K562 (cell line): ENCODE measurements at regions not wholly inside any gene's neighbourhood (a gene's known extent, or its start where the extent isn't known, plus 50 kb on each side); places are given as distances from the start of the nearest gene placed in this dataset.

Source experiments
- ATAC-seq: fragments of 200-7000 bp; cut with Tn5 transposase; 3 replicates; pipeline ENCODE4 v1.9.1; 2020; ENCODE audit warnings: moderate library complexity
- BruUV-seq: library from RNA; stranded (reverse); fragments of 400-500 nt; replicated peaks from 2 replicates; lab custom pipeline; 2021; lab: Mats Ljungman, UMichigan
- CTCF ChIA-PET: fragments of 300-600 bp; formaldehyde crosslinking; extraction: SDS; loops from one replicate; lab custom pipeline; 2021; ENCODE audit warnings: low intra/inter-chr PET ratio; lab: Yijun Ruan, JAX
- POLR2A ChIA-PET: fragments of 300-600, 350-650 bp; sonication (Branson Sonifier 250); formaldehyde crosslinking; extraction: SDS; loops from one replicate; lab custom pipeline; 2021; ENCODE audit warnings: antibody characterized with exemption, inconsistent platforms; lab: Yijun Ruan, JAX
- DNase-seq, 4 experiments: peaks; one replicate each; pipeline versions ENCODE4 v3.0.0 to v3.0.0-alpha.2; 2011 to 2018; ENCODE audit warnings: low spot score in 3 of 4, mixed read lengths in 3 of 4; ENCODE audit errors: extremely low read depth in 1 of 4
- FAIRE-seq: peaks from 2 replicates; lab custom pipeline; 2011; peaks lifted over from hg19 to GRCh38; lab: Jason Lieb, UNC
- H2AFZ ChIP-seq: 2 replicates; pipeline ENCODE4 v1.6.0; 2011; ENCODE audit warnings: low read depth, low read length, control low read depth, inconsistent platforms
- H3K27ac ChIP-seq: fragments of 200-600 bp; 3 replicates; pipeline ENCODE4 v1.8.0; 2011; ENCODE audit warnings: low read depth, mild to moderate bottlenecking, control low read depth, inconsistent platforms, low read length, moderate library complexity, mixed read lengths; ENCODE audit errors: extremely low read depth
- H3K27me3 ChIP-seq, 2 experiments: fragments of 300-600 bp in 1 of 2; 2 replicates in 1 of 2; 3 replicates in 1 of 2; pipeline versions ENCODE4 v1.6.0 to v1.8.0; 2011; ENCODE audit warnings: inconsistent platforms in 2 of 2, low read length in 2 of 2, mild to moderate bottlenecking in 1 of 2, mixed read lengths in 1 of 2, moderate library complexity in 1 of 2; ENCODE audit not compliant: control insufficient read depth in 2 of 2, insufficient read depth in 2 of 2
- H3K36me3 ChIP-seq: fragments of 300-600 bp; 3 replicates; pipeline ENCODE4 v1.8.0; 2011; ENCODE audit warnings: mild to moderate bottlenecking, low read length, inconsistent platforms; ENCODE audit not compliant: control insufficient read depth, insufficient read depth
- H3K4me1 ChIP-seq, 2 experiments: fragments of 200-600 bp in 1 of 2; replicated peaks in 1 of 2; 2 replicates in 1 of 2; 3 replicates in 1 of 2; pipeline versions ENCODE4 v1.5.1 to v1.8.0; 2011; ENCODE audit warnings: inconsistent platforms in 2 of 2, low read length in 2 of 2, mild to moderate bottlenecking in 1 of 2, mixed read lengths in 1 of 2, moderate library complexity in 1 of 2; ENCODE audit not compliant: control insufficient read depth in 2 of 2, insufficient read depth in 2 of 2
- H3K4me2 ChIP-seq: 2 replicates; pipeline ENCODE4 v1.6.1; 2011; ENCODE audit warnings: low read length, control low read depth, inconsistent platforms, mixed read lengths; ENCODE audit not compliant: insufficient read depth
- H3K4me3 ChIP-seq: fragments of 200-600 bp; sonication (generic), shearing (Covaris generic); 2 replicates; pipeline ENCODE4 v1.5.1; 2016; ENCODE audit warnings: control low read depth, inconsistent platforms
- H3K79me2 ChIP-seq: fragments of 200-600 bp; 3 replicates; pipeline ENCODE4 v1.8.0; 2011; ENCODE audit warnings: low read length, inconsistent platforms; ENCODE audit not compliant: control insufficient read depth, insufficient read depth
- H3K9ac ChIP-seq, 2 experiments: 2 replicates each; pipeline versions ENCODE4 v1.6.0 to v1.6.1; 2011; ENCODE audit warnings: low read depth in 2 of 2, low read length in 2 of 2, control low read depth in 1 of 2, inconsistent platforms in 1 of 2, mild to moderate bottlenecking in 1 of 2, mixed read lengths in 1 of 2; ENCODE audit not compliant: insufficient read depth in 1 of 2
- H3K9me1 ChIP-seq: one replicate; pipeline ENCODE4 v1.6.0; 2011; ENCODE audit warnings: inconsistent platforms, mild to moderate bottlenecking, low read length, moderate library complexity; ENCODE audit not compliant: control insufficient read depth, insufficient read depth
- H3K9me3 ChIP-seq: replicated peaks from 2 replicates; pipeline ENCODE4 v1.5.1; 2011; ENCODE audit warnings: low read depth, low read length, inconsistent platforms; ENCODE audit not compliant: control insufficient read depth, insufficient read depth
- H4K20me1 ChIP-seq: replicated peaks from 2 replicates; pipeline ENCODE4 v1.6.1; 2011; ENCODE audit warnings: low read length, inconsistent platforms, mixed read lengths; ENCODE audit not compliant: control insufficient read depth, insufficient read depth
- CXXC5 ChIP-seq: fragments of 250-450 bp; sonication (Bioruptor Pico); IDR thresholded peaks from 2 replicates; pipeline ENCODE4 v1.8.0; 2022; ENCODE audit warnings: inconsistent platforms, mild to moderate bottlenecking, moderate library complexity
- DDX20 ChIP-seq: fragments of 450-650 bp; IDR thresholded peaks from 2 replicates; pipeline ENCODE4 v1.6.1; 2016; ENCODE audit warnings: missing genetic modification characterization, low read depth, mild to moderate bottlenecking, missing compliant biosample characterization, moderate library complexity
- ESRRB ChIP-seq: fragments of 250-450 bp; sonication (Bioruptor Pico); IDR thresholded peaks from 2 replicates; pipeline ENCODE4 v1.5.0; 2020; ENCODE audit warnings: mild to moderate bottlenecking, moderate library complexity, borderline replicate concordance
- LEF1 ChIP-seq: fragments of 450-650 bp; IDR thresholded peaks from 2 replicates; pipeline ENCODE4 v1.6.1; 2016; ENCODE audit warnings: mild to moderate bottlenecking
- NCOA1 ChIP-seq: fragments of 450-650 bp; IDR thresholded peaks from 2 replicates; pipeline ENCODE4 v1.6.1; 2016; ENCODE audit warnings: low read depth
- TBP ChIP-seq: optimal IDR thresholded peaks from 2 replicates; pipeline ENCODE3; 2011; ENCODE audit warnings: low read depth, low read length, improper control_type of control experiment
- THRB ChIP-seq: fragments of 450-650 bp; formaldehyde crosslinking; conservative IDR thresholded peaks from 2 replicates; pipeline ENCODE4 v1.4.0; 2022; ENCODE audit warnings: mild to moderate bottlenecking, missing genetic modification characterization
- ZNF280B ChIP-seq: fragments of 250-450 bp; sonication (Bioruptor Pico); IDR thresholded peaks from 2 replicates; pipeline ENCODE4 v1.5.1; 2021; ENCODE audit warnings: mild to moderate bottlenecking
- WGBS: fragments of 100-300 bp; shearing (Covaris generic); methylation state at CpG from one replicate; pipeline ENCODE4 v1.1.6; 2016; ENCODE audit warnings: low coverage, mixed read lengths; ENCODE audit not compliant: insufficient coverage; ENCODE audit errors: missing lambda C conversion rate; 5-methylcytosine and 5-hydroxymethylcytosine counted together
- in situ Hi-C: fragments of 300-500 bp; cut with MboI; formaldehyde crosslinking; loops from 4 replicates; pipeline ENCODE4 v1.15.0; 2018; ENCODE audit warnings: inconsistent platforms, mixed read lengths
- intact Hi-C: fragments of 100-400 bp; cut with micrococcal nuclease; formaldehyde crosslinking; loops from 2 replicates; pipeline ENCODE4 v1.14.2; 2022
- TF ChIP-seq, protein P1 (sequence below): fragments of 450-650 bp; IDR thresholded peaks from 2 replicates; pipeline ENCODE4 v1.6.1; 2016
- TF ChIP-seq, protein P2 (sequence below), 2 experiments: IDR thresholded peaks in 1 of 2; conservative IDR thresholded peaks in 1 of 2; 2 replicates each; pipeline ENCODE4 v1.6.1; 2016; ENCODE audit warnings: low read depth in 2 of 2, mild to moderate bottlenecking in 1 of 2, missing compliant biosample characterization in 1 of 2, missing genetic modification characterization in 1 of 2, moderate library complexity in 1 of 2
- TF ChIP-seq, protein P3 (sequence below): IDR thresholded peaks from 2 replicates; pipeline ENCODE4 v1.6.1; 2016; ENCODE audit warnings: missing genetic modification characterization, missing compliant biosample characterization

GRCh38 chr2:103174711-103175110 lies 412.9 kb downstream of the TMEM182 start (continued):
- TF ChIP-seq, protein P1, sequence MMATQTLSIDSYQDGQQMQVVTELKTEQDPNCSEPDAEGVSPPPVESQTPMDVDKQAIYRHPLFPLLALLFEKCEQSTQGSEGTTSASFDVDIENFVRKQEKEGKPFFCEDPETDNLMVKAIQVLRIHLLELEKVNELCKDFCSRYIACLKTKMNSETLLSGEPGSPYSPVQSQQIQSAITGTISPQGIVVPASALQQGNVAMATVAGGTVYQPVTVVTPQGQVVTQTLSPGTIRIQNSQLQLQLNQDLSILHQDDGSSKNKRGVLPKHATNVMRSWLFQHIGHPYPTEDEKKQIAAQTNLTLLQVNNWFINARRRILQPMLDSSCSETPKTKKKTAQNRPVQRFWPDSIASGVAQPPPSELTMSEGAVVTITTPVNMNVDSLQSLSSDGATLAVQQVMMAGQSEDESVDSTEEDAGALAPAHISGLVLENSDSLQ, result no peak
- TF ChIP-seq DDX20 (tag), result no peak
- TF ChIP-seq ZNF280B, result no peak
- no peak for TF ChIP-seq NCOA1

DNA sequence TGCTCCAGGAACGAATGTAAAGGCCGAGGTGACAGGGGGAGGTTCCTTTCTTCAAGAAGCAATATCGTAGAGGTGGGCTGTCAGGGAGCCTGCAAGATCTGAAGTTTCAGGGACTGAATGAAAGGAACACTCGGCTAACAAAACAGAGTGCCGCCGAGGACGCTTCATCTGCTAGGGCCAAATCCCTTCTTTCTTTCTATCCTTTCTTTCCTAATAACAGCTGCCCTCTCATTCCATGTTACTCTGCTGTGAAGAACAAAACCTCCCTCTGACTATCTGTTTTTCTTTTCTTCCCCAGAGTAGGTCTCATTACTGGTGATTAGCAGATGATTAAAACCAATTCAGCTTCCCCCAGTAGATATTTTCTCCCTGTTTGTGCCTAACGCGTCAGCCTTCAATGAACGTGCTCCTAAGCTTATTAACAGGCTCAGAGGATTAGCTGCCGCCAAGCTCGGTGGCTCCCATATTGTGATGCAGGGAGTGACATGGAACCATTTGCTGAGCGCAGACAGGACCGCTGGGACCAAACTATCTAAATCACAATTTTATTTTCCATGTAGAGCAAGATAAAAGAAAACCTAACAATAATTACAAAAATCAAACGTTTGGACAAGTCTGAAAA lies 414.6 kb downstream of the TMEM182 start:
- no peaks in the 10 kb centered on the region for H3K79me2 ChIP-seq
- in situ Hi-C loops (no loop called here), intact Hi-C loops (no loop called here)
- ChIA-PET CTCF (no interaction called here), POLR2A (no interaction called here)
- H3K9me1 ChIP-seq, result no peaks in the 10 kb centered on the region
- H3K27me3 ChIP-seq, result no peaks in the 10 kb centered on the region
- BruUV-seq, result no TSS peak
- no peaks in the 10 kb centered on the region for H3K9me3 ChIP-seq
- H3K9ac ChIP-seq, result no peak overlapping the region
- no peak overlapping the region for H2AFZ ChIP-seq
- no peak overlapping the region for H3K4me2 ChIP-seq
- no peak overlapping the region for H3K4me3 ChIP-seq
- DNase-seq (no peak), FAIRE-seq (no peak), ATAC-seq (no peak)
- no peaks in the 10 kb centered on the region for H4K20me1 ChIP-seq
- H3K27ac ChIP-seq, result no peak overlapping the region
- no peaks in the 10 kb centered on the region for H3K36me3 ChIP-seq
- no peaks in the 10 kb centered on the region for H3K4me1 ChIP-seq
- WGBS, result 1% methylated on average over 15 of the region's 15 CpGs
- TF ChIP-seq LEF1, result no peak
- TF ChIP-seq, protein P2, sequence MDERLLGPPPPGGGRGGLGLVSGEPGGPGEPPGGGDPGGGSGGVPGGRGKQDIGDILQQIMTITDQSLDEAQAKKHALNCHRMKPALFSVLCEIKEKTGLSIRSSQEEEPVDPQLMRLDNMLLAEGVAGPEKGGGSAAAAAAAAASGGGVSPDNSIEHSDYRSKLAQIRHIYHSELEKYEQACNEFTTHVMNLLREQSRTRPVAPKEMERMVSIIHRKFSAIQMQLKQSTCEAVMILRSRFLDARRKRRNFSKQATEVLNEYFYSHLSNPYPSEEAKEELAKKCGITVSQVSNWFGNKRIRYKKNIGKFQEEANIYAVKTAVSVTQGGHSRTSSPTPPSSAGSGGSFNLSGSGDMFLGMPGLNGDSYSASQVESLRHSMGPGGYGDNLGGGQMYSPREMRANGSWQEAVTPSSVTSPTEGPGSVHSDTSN (CRISPR knock-in tag; IDR thresholded peaks at IDR 0.05; ENCODE audit: low read depth), result no peak
- TF ChIP-seq, protein P2 (tag; conservative IDR thresholded peaks at IDR 0.05; ENCODE audit: low read depth), result no peak
- no peak for TF ChIP-seq ESRRB (CRISPR knock-in tag)
- no peak for TF ChIP-seq CXXC5 (CRISPR knock-in tag)
- TF ChIP-seq, protein P3, sequence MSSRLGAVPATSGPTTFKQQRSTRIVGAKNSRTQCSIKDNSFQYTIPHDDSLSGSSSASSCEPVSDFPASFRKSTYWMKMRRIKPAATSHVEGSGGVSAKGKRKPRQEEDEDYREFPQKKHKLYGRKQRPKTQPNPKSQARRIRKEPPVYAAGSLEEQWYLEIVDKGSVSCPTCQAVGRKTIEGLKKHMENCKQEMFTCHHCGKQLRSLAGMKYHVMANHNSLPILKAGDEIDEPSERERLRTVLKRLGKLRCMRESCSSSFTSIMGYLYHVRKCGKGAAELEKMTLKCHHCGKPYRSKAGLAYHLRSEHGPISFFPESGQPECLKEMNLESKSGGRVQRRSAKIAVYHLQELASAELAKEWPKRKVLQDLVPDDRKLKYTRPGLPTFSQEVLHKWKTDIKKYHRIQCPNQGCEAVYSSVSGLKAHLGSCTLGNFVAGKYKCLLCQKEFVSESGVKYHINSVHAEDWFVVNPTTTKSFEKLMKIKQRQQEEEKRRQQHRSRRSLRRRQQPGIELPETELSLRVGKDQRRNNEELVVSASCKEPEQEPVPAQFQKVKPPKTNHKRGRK (tag), result no peak
- no peak for TF ChIP-seq TBP
- no peak for TF ChIP-seq THRB (CRISPR knock-in tag)
